SK-N-SH (cell line): ENCODE measurements at regions not wholly inside any gene's neighbourhood (a gene's known extent, or its start where the extent isn't known, plus 50 kb on each side); places are given as distances from the start of the nearest gene placed in this dataset.

Source experiments
- CTCF ChIA-PET: fragments of 300-600, 350-600 bp; formaldehyde crosslinking; extraction: SDS; loops from one replicate; lab custom pipeline; 2021; lab: Yijun Ruan, JAX
- POLR2A ChIA-PET: fragments of 350-600 bp; sonication (Branson Sonifier 250); formaldehyde crosslinking; extraction: SDS; loops from one replicate; lab custom pipeline; 2020; ENCODE audit warnings: antibody characterized with exemption, inconsistent platforms; lab: Yijun Ruan, JAX
- DNase-seq: peaks from one replicate; pipeline ENCODE4 v3.0.0; 2012
- H2AFZ ChIP-seq: fragments of 200-600 bp; sonication (generic); 2 replicates; pipeline ENCODE4 v1.8.1; 2016; ENCODE audit warnings: antibody characterized with exemption, mild to moderate bottlenecking, low read depth
- H3F3A ChIP-seq: fragments of 200-600 bp; sonication (generic); replicated peaks from 2 replicates; pipeline ENCODE3; 2016; ENCODE audit warnings: antibody characterized with exemption, mild to moderate bottlenecking; ENCODE audit not compliant: insufficient read depth
- H3K27ac ChIP-seq, 2 experiments: fragments of 200-500 bp in 1 of 2; fragments of 200-600 bp in 1 of 2; sonication (Bioruptor generic) in 1 of 2; sonication (generic), shearing (Covaris generic) in 1 of 2; 2 replicates each; pipeline versions ENCODE4 v1.5.1 to v1.6.1; 2014 to 2016; ENCODE audit warnings: low read depth in 2 of 2, inconsistent platforms in 1 of 2, low read length in 1 of 2, mild to moderate bottlenecking in 1 of 2, mixed read lengths in 1 of 2
- H3K27me3 ChIP-seq: fragments of 200-600 bp; sonication (generic), shearing (Covaris generic); 2 replicates; pipeline ENCODE4 v1.6.1; 2016; ENCODE audit warnings: mixed run types; ENCODE audit not compliant: insufficient read depth
- H3K36me3 ChIP-seq, 2 experiments: fragments of 200-500 bp in 1 of 2; fragments of 200-600 bp in 1 of 2; sonication (Bioruptor generic) in 1 of 2; sonication (generic) in 1 of 2; replicated peaks in 1 of 2; 2 replicates each; pipeline versions ENCODE3 to v1.5.1; 2014 to 2016; ENCODE audit warnings: low read length in 1 of 2, mild to moderate bottlenecking in 1 of 2; ENCODE audit not compliant: insufficient read depth in 2 of 2, control insufficient read depth in 1 of 2
- H3K4me1 ChIP-seq, 2 experiments: fragments of 200-500 bp in 1 of 2; fragments of 200-600 bp in 1 of 2; sonication (Bioruptor generic) in 1 of 2; sonication (generic), shearing (Covaris generic) in 1 of 2; 2 replicates each; pipeline versions ENCODE4 v1.5.1 to v1.6.1; 2014 to 2016; ENCODE audit warnings: low read depth in 1 of 2, low read length in 1 of 2, mixed run types in 1 of 2; ENCODE audit not compliant: insufficient read depth in 2 of 2, control insufficient read depth in 1 of 2
- H3K4me2 ChIP-seq: fragments of 200-600 bp; sonication (generic), shearing (Covaris generic); 2 replicates; pipeline ENCODE4 v1.6.1; 2017; ENCODE audit warnings: mixed run types
- H3K4me3 ChIP-seq, 2 experiments: fragments of 200-500 bp in 1 of 2; fragments of 200-600 bp in 1 of 2; sonication (Bioruptor generic) in 1 of 2; sonication (generic), shearing (Covaris generic) in 1 of 2; 2 replicates each; pipeline versions ENCODE4 v1.5.1 to v1.8.1; 2014 to 2016; ENCODE audit warnings: low read depth in 2 of 2, inconsistent platforms in 1 of 2, low read length in 1 of 2, mild to moderate bottlenecking in 1 of 2, mixed read lengths in 1 of 2, moderate library complexity in 1 of 2
- H3K79me2 ChIP-seq: fragments of 200-600 bp; sonication (generic); 2 replicates; pipeline ENCODE4 v1.8.1; 2017; ENCODE audit warnings: mild to moderate bottlenecking; ENCODE audit not compliant: insufficient read depth
- H3K9ac ChIP-seq: fragments of 200-600 bp; sonication (generic); 2 replicates; pipeline ENCODE4 v1.6.1; 2017; ENCODE audit warnings: mixed run types
- H3K9me2 ChIP-seq: fragments of 200-600 bp; sonication (generic); 2 replicates; pipeline ENCODE4 v1.6.1; 2017; ENCODE audit warnings: mixed run types
- H3K9me3 ChIP-seq: fragments of 200-600 bp; sonication (generic); 2 replicates; pipeline ENCODE4 v1.6.1; 2017; ENCODE audit warnings: mixed run types, mild to moderate bottlenecking, moderate library complexity
- H4K20me1 ChIP-seq: fragments of 200-600 bp; sonication (generic); 2 replicates; pipeline ENCODE4 v1.6.1; 2017; ENCODE audit warnings: mild to moderate bottlenecking, mixed run types; ENCODE audit not compliant: insufficient read depth
- ELF1 ChIP-seq: IDR thresholded peaks from 2 replicates; pipeline ENCODE4 v1.4.0; 2012
- EP300 ChIP-seq, 2 experiments: IDR thresholded peaks; 2 replicates each; pipeline versions ENCODE4 v1.4.0 to v1.6.1; 2012; ENCODE audit warnings: borderline replicate concordance in 1 of 2, low read depth in 1 of 2, low read length in 1 of 2
- EZH2phosphoT487 ChIP-seq: fragments of 200-600 bp; sonication (generic); IDR thresholded peaks from 2 replicates; pipeline ENCODE4 v1.6.1; 2017; ENCODE audit warnings: low read depth, mixed run types, mild to moderate bottlenecking, antibody characterized with exemption, moderate library complexity, borderline replicate concordance
- MAX ChIP-seq: IDR thresholded peaks from 2 replicates; pipeline ENCODE4 v1.4.0; 2012; ENCODE audit warnings: low read depth
- MEF2A ChIP-seq: IDR thresholded peaks from 2 replicates; pipeline ENCODE4 v1.4.0; 2012; ENCODE audit warnings: low read depth, borderline replicate concordance
- MXI1 ChIP-seq: IDR thresholded peaks from 2 replicates; pipeline ENCODE4 v1.6.1; 2012; ENCODE audit warnings: mild to moderate bottlenecking, low read depth, low read length, improper control_type of control experiment
- NRF1 ChIP-seq: IDR thresholded peaks from 2 replicates; pipeline ENCODE4 v1.6.1; 2012; ENCODE audit warnings: low read depth, mild to moderate bottlenecking, low read length
- PBX3 ChIP-seq: IDR thresholded peaks from 2 replicates; pipeline ENCODE4; 2012
- POLR2AphosphoS5 ChIP-seq: IDR thresholded peaks from 2 replicates; pipeline ENCODE4 v1.6.1; 2012; ENCODE audit warnings: low read depth, low read length
- RAD21 ChIP-seq: IDR thresholded peaks from 2 replicates; pipeline ENCODE4 v1.6.1; 2012; ENCODE audit warnings: mild to moderate bottlenecking, low read length
- RCOR1 ChIP-seq: fragments of 150-350 bp; IDR thresholded peaks from 2 replicates; pipeline ENCODE4 v1.6.1; 2017; ENCODE audit warnings: antibody characterized with exemption, low read length
- SIN3A ChIP-seq: IDR thresholded peaks from 2 replicates; pipeline ENCODE4 v1.6.1; 2012; ENCODE audit warnings: low read depth, mild to moderate bottlenecking, low read length, moderate library complexity, borderline replicate concordance
- SMC3 ChIP-seq: IDR thresholded peaks from 2 replicates; pipeline ENCODE4 v1.6.1; 2012; ENCODE audit warnings: low read depth, low read length, improper control_type of control experiment
- TCF12 ChIP-seq: IDR thresholded peaks from 2 replicates; pipeline ENCODE4 v1.4.0; 2012
- TEAD4 ChIP-seq: IDR thresholded peaks from 2 replicates; pipeline ENCODE4 v1.4.0; 2012; ENCODE audit warnings: mild to moderate bottlenecking, borderline replicate concordance; ENCODE audit not compliant: insufficient read depth
- USF2 ChIP-seq: fragments of 150-350 bp; IDR thresholded peaks from 2 replicates; pipeline ENCODE4 v1.6.1; 2017; ENCODE audit warnings: antibody characterized with exemption, low read length, low read depth, borderline replicate concordance
- YY1 ChIP-seq: IDR thresholded peaks from 2 replicates; pipeline ENCODE4 v1.4.0; 2012; ENCODE audit warnings: low read depth, mild to moderate bottlenecking
- WGBS: methylation state at CpG from one replicate; pipeline ENCODE4 v1.1.6; 2017; ENCODE audit warnings: low lambda C conversion rate; 5-methylcytosine and 5-hydroxymethylcytosine counted together
- TF ChIP-seq, protein P1 (sequence below): IDR thresholded peaks from 2 replicates; pipeline ENCODE4 v1.6.1; 2012; ENCODE audit warnings: mild to moderate bottlenecking, low read depth, low read length, moderate library complexity

GRCh38 chr1:38607526-38607925 is 252.0 kb downstream of the RRAGC start:
- Histone ChIP-seq H3K4me2 (no peak overlapping the region), H3K9me2 (no peaks in the 10 kb centered on the region), H3K36me3 (no peaks in the 10 kb centered on the region), H3K9ac (no peak overlapping the region), H3K79me2 (no peaks in the 10 kb centered on the region)
- POLR2A ChIA-PET, result no interaction called here
- DNase-seq, result no peak
- CTCF ChIA-PET, result no interaction called here
- TF ChIP-seq ELF1, result no peak
- TF ChIP-seq MXI1, result no peak
- no peak for TF ChIP-seq RAD21
- TF ChIP-seq, all 33 proteins: peak for 0
- H3K27me3 ChIP-seq, result no peaks in the 10 kb centered on the region
- H3K4me3 ChIP-seq, result no peak overlapping the region
- H2AFZ ChIP-seq, result no peak overlapping the region
- H3K4me1 ChIP-seq, result no peaks in the 10 kb centered on the region; a peak in 1 of 4 replicates
- 6% methylated on average over 5 of the region's 8 CpGs for WGBS
- H3F3A ChIP-seq, result no peaks in the 10 kb centered on the region
- no peaks in the 10 kb centered on the region for H3K9me3 ChIP-seq
- no peak overlapping the region for H3K27ac ChIP-seq
- no peaks in the 10 kb centered on the region for H4K20me1 ChIP-seq

DNA sequence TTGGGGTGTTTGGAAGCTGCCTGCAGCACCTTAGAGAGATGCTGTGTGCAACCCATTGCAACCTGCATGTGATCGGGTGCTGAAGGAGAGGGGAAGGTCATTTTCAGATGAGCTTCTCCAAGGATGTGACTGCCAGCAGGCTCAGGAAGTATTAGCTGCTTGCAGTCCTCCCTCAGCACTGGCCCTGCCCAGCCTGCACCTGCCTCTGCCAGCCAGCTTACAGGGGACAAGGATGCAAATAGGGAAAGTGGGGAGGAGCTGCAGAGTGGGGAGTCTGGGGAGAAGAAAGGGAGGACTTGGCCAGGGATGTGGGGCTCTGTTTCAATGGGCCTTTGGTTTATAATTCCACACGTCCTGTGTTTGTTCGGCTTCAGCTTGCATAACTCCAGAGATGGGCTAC is 254.5 kb downstream of the RRAGC start:
- no peaks in the 10 kb centered on the region for H3K36me3 ChIP-seq
- no peak overlapping the region for H3K27ac ChIP-seq
- DNase-seq, result no peak
- H2AFZ ChIP-seq, result no peak overlapping the region
- H3K9me2 ChIP-seq, result no peaks in the 10 kb centered on the region
- H3K27me3 ChIP-seq, result no peaks in the 10 kb centered on the region
- CTCF ChIA-PET, result no interaction called here
- no peaks in the 10 kb centered on the region for H3K79me2 ChIP-seq
- H3K4me2 ChIP-seq, result no peak overlapping the region
- POLR2A ChIA-PET, result no interaction called here
- 23% methylated on average over 3 of the region's 3 CpGs for WGBS
- no peaks in the 10 kb centered on the region for H3K9me3 ChIP-seq
- no peaks in the 10 kb centered on the region for H3K4me1 ChIP-seq
- no peaks in the 10 kb centered on the region for H3F3A ChIP-seq
- H4K20me1 ChIP-seq, result no peaks in the 10 kb centered on the region
- TF ChIP-seq YY1 (no peak), ELF1 (no peak), TCF12 (no peak), NRF1 (no peak), TEAD4 (no peak), POLR2AphosphoS5 (no peak), PBX3 (no peak), SIN3A (no peak), MEF2A (no peak), EZH2phosphoT487 (no peak), MAX (no peak), USF2 (no peak), RCOR1 (no peak), SMC3 (no peak), EP300 (IDR thresholded peaks at IDR 0.05; ENCODE audit: borderline replicate concordance in 1 of 2, low read depth in 1 of 2, low read length in 1 of 2) (no peak)
- TF ChIP-seq, protein P1, sequence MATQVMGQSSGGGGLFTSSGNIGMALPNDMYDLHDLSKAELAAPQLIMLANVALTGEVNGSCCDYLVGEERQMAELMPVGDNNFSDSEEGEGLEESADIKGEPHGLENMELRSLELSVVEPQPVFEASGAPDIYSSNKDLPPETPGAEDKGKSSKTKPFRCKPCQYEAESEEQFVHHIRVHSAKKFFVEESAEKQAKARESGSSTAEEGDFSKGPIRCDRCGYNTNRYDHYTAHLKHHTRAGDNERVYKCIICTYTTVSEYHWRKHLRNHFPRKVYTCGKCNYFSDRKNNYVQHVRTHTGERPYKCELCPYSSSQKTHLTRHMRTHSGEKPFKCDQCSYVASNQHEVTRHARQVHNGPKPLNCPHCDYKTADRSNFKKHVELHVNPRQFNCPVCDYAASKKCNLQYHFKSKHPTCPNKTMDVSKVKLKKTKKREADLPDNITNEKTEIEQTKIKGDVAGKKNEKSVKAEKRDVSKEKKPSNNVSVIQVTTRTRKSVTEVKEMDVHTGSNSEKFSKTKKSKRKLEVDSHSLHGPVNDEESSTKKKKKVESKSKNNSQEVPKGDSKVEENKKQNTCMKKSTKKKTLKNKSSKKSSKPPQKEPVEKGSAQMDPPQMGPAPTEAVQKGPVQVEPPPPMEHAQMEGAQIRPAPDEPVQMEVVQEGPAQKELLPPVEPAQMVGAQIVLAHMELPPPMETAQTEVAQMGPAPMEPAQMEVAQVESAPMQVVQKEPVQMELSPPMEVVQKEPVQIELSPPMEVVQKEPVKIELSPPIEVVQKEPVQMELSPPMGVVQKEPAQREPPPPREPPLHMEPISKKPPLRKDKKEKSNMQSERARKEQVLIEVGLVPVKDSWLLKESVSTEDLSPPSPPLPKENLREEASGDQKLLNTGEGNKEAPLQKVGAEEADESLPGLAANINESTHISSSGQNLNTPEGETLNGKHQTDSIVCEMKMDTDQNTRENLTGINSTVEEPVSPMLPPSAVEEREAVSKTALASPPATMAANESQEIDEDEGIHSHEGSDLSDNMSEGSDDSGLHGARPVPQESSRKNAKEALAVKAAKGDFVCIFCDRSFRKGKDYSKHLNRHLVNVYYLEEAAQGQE, result no peak
- H3K4me3 ChIP-seq, result no peak overlapping the region
- no peak overlapping the region for H3K9ac ChIP-seq
